ENCODE measurements at regions not wholly inside any gene's neighbourhood (a gene's known extent, or its start where the extent isn't known, plus 50 kb on each side); places are given as distances from the start of the nearest gene placed in this dataset.

GRCh38 chr11:115892016-115892415 lies 387.8 kb upstream of the CADM1 start:
- no peak for TF ChIP-seq GATA1 (IDR thresholded peaks at IDR 0.05; ENCODE audit: low read depth, low read length)
- TF ChIP-seq POLR2A (IDR thresholded peaks at IDR 0.05; ENCODE audit: low read length) = no peak

GRCh38 chr11:115891581-115891980 lies 387.4 kb upstream of the CADM1 start:
- DNase-seq = no peak
- no peak for TF ChIP-seq POLR2A (IDR thresholded peaks at IDR 0.05; ENCODE audit: low read length)
- no peak for TF ChIP-seq GATA1 (IDR thresholded peaks at IDR 0.05; ENCODE audit: low read depth, low read length)

More at GRCh38 chr11:115892016-115892415, 387.8 kb upstream of the CADM1 start:
- DNase-seq = no peak

GRCh38 chr11:115890500-115890899 lies 386.3 kb upstream of the CADM1 start:
- no peak for DNase-seq
- TF ChIP-seq POLR2A (IDR thresholded peaks at IDR 0.05; ENCODE audit: low read length) (no peak), GATA1 (IDR thresholded peaks at IDR 0.05; ENCODE audit: low read depth, low read length) (no peak)

GRCh38 chr11:115889712-115890111 lies 385.5 kb upstream of the CADM1 start:
- no peak for DNase-seq
- TF ChIP-seq POLR2A (IDR thresholded peaks at IDR 0.05; ENCODE audit: low read length) (no peak), GATA1 (IDR thresholded peaks at IDR 0.05; ENCODE audit: low read depth, low read length) (no peak)

- TF ChIP-seq POLR2A (IDR thresholded peaks at IDR 0.05; ENCODE audit: low read length) (no peak), GATA1 (IDR thresholded peaks at IDR 0.05; ENCODE audit: low read depth, low read length) (no peak)
- no peak for DNase-seq
Observed at GRCh38 chr11:115887727-115888126, 383.5 kb upstream of the CADM1 start.

GRCh38 chr11:115887316-115887715 lies 383.1 kb upstream of the CADM1 start:
- no peak for DNase-seq
- no peak for TF ChIP-seq GATA1 (IDR thresholded peaks at IDR 0.05; ENCODE audit: low read depth, low read length)
- TF ChIP-seq POLR2A (IDR thresholded peaks at IDR 0.05; ENCODE audit: low read length) = no peak

GRCh38 chr11:115886422-115886733 lies 382.2 kb upstream of the CADM1 start:
- TF ChIP-seq GATA1 (IDR thresholded peaks at IDR 0.05; ENCODE audit: low read depth, low read length) = no peak
- TF ChIP-seq POLR2A (IDR thresholded peaks at IDR 0.05; ENCODE audit: low read length) = no peak
- no peak for DNase-seq

- no peak for DNase-seq
- TF ChIP-seq POLR2A (IDR thresholded peaks at IDR 0.05; ENCODE audit: low read length) = no peak
- TF ChIP-seq GATA1 (IDR thresholded peaks at IDR 0.05; ENCODE audit: low read depth, low read length) = no peak
Observed at GRCh38 chr11:115885535-115886421, 381.6 kb upstream of the CADM1 start.

GRCh38 chr11:115884800-115885534 lies 380.8 kb upstream of the CADM1 start:
- no peak for DNase-seq
- TF ChIP-seq POLR2A (IDR thresholded peaks at IDR 0.05; ENCODE audit: low read length) = no peak
- no peak for TF ChIP-seq GATA1 (IDR thresholded peaks at IDR 0.05; ENCODE audit: low read depth, low read length)

- no peak for DNase-seq
- no peak for TF ChIP-seq GATA1 (IDR thresholded peaks at IDR 0.05; ENCODE audit: low read depth, low read length)
- no peak for TF ChIP-seq POLR2A (IDR thresholded peaks at IDR 0.05; ENCODE audit: low read length)
Observed at GRCh38 chr11:115874843-115875242, 370.6 kb upstream of the CADM1 start.

- no peak for DNase-seq
- no peak for TF ChIP-seq GATA1 (IDR thresholded peaks at IDR 0.05; ENCODE audit: low read depth, low read length)
- TF ChIP-seq POLR2A (IDR thresholded peaks at IDR 0.05; ENCODE audit: low read length) = no peak
Observed at GRCh38 chr11:115873813-115874212, 369.6 kb upstream of the CADM1 start.

- no peak for DNase-seq
- TF ChIP-seq POLR2A (IDR thresholded peaks at IDR 0.05; ENCODE audit: low read length) (no peak), GATA1 (IDR thresholded peaks at IDR 0.05; ENCODE audit: low read depth, low read length) (no peak)
Observed at GRCh38 chr11:115872416-115872815, 368.2 kb upstream of the CADM1 start.

- no peak for DNase-seq
- TF ChIP-seq POLR2A (IDR thresholded peaks at IDR 0.05; ENCODE audit: low read length) (no peak), GATA1 (IDR thresholded peaks at IDR 0.05; ENCODE audit: low read depth, low read length) (no peak)
Observed at GRCh38 chr11:115871161-115871760, 367.0 kb upstream of the CADM1 start.

GRCh38 chr11:115869780-115870431 lies 365.7 kb upstream of the CADM1 start:
- TF ChIP-seq POLR2A (IDR thresholded peaks at IDR 0.05; ENCODE audit: low read length) (no peak), GATA1 (IDR thresholded peaks at IDR 0.05; ENCODE audit: low read depth, low read length) (no peak)
- DNase-seq = peak in 1 of 2 experiments; percentile 1

Data from erythroblast (primary cell).